HepG2 (cell line): ENCODE measurements at regions not wholly inside any gene's neighbourhood (a gene's known extent, or its start where the extent isn't known, plus 50 kb on each side); places are given as distances from the start of the nearest gene placed in this dataset.

Experiments used
- ATAC-seq: fragments of 200-7000 bp; cut with Tn5 transposase; 3 replicates; pipeline ENCODE4 v1.9.1; 2020; ENCODE audit warnings: mild to moderate bottlenecking, moderate library complexity
- BruUV-seq: library from RNA; stranded (reverse); fragments of 400-500 nt; replicated peaks from 2 replicates; lab custom pipeline; 2021; lab: Mats Ljungman, UMichigan
- CTCF ChIA-PET: fragments of 300-600 bp; formaldehyde crosslinking; extraction: SDS; loops from one replicate; lab custom pipeline; 2021; ENCODE audit warnings: low total read pairs, inconsistent platforms, low intra/inter-chr PET ratio; lab: Yijun Ruan, JAX
- POLR2A ChIA-PET: fragments of 350-600 bp; sonication (Branson Sonifier 250); formaldehyde crosslinking; loops from one replicate; lab custom pipeline; 2020; ENCODE audit warnings: antibody characterized with exemption, inconsistent platforms; lab: Yijun Ruan, JAX
- DNase-seq: peaks from one replicate; pipeline ENCODE4 v3.0.0-alpha.2; 2015; ENCODE audit warnings: low spot score
- FAIRE-seq: peaks from 3 replicates; lab custom pipeline; 2011; peaks lifted over from hg19 to GRCh38; lab: Jason Lieb, UNC
- H2AFZ ChIP-seq: one replicate; pipeline ENCODE4 v1.6.1; 2011; ENCODE audit warnings: low read length, inconsistent platforms
- H3K27ac ChIP-seq: fragments of 300-600 bp; 3 replicates; pipeline ENCODE4 v1.8.0; 2011; ENCODE audit warnings: mixed run types, mild to moderate bottlenecking, mixed read lengths, low read length, inconsistent platforms; ENCODE audit not compliant: insufficient read depth; ENCODE audit errors: extremely low read length
- H3K27me3 ChIP-seq, 2 experiments: fragments of 200-600 bp in 1 of 2; 2 replicates in 1 of 2; 3 replicates in 1 of 2; pipeline versions ENCODE4 v1.6.0 to v1.8.0; 2011; ENCODE audit warnings: low read length in 2 of 2, mild to moderate bottlenecking in 2 of 2, moderate library complexity in 2 of 2, inconsistent platforms in 1 of 2; ENCODE audit not compliant: insufficient read depth in 2 of 2, control insufficient read depth in 1 of 2
- H3K36me3 ChIP-seq, 2 experiments: fragments of 200-600 bp in 1 of 2; replicated peaks in 1 of 2; 2 replicates in 1 of 2; 3 replicates in 1 of 2; pipeline versions ENCODE4 v1.5.1 to v1.8.0; 2011; ENCODE audit warnings: low read length in 2 of 2, inconsistent platforms in 1 of 2; ENCODE audit not compliant: insufficient read depth in 2 of 2, control insufficient read depth in 1 of 2
- H3K4me1 ChIP-seq: 2 replicates; pipeline ENCODE4 v1.5.1; 2012; ENCODE audit warnings: low read length, inconsistent platforms; ENCODE audit not compliant: insufficient read depth
- H3K4me2 ChIP-seq: 2 replicates; pipeline ENCODE4 v1.6.0; 2011; ENCODE audit warnings: low read depth, low read length, inconsistent platforms
- H3K4me3 ChIP-seq, 3 experiments: fragments of 200-600 bp in 1 of 3; sonication (generic), shearing (Covaris generic) in 1 of 3; replicated peaks in 1 of 3; 2 replicates each; pipeline ENCODE4 v1.5.1; 2011 to 2016; ENCODE audit warnings: low read length in 3 of 3, inconsistent platforms in 2 of 3, low read depth in 2 of 3, mild to moderate bottlenecking in 2 of 3, control low read depth in 1 of 3, mixed read lengths in 1 of 3; ENCODE audit not compliant: insufficient read depth in 1 of 3
- H3K79me2 ChIP-seq: one replicate; pipeline ENCODE4 v1.6.1; 2011; ENCODE audit warnings: low read length, inconsistent platforms; ENCODE audit not compliant: insufficient read depth
- H3K9ac ChIP-seq: 2 replicates; pipeline ENCODE4 v1.6.0; 2011; ENCODE audit warnings: mild to moderate bottlenecking, low read depth, low read length, inconsistent platforms; ENCODE audit not compliant: insufficient read depth
- H3K9me3 ChIP-seq: 2 replicates; pipeline ENCODE4 v1.5.1; 2012; ENCODE audit warnings: mild to moderate bottlenecking, low read length
- H4K20me1 ChIP-seq: 2 replicates; pipeline ENCODE4 v1.6.0; 2011; ENCODE audit warnings: inconsistent platforms, mild to moderate bottlenecking, low read length, moderate library complexity; ENCODE audit not compliant: insufficient read depth
- KLF12 ChIP-seq: sonication (generic); formaldehyde crosslinking; IDR thresholded peaks from 2 replicates; pipeline ENCODE4 v1.4.0; 2020; ENCODE audit warnings: missing genetic modification reagents, borderline replicate concordance
- MBD4 ChIP-seq: IDR thresholded peaks from 2 replicates; pipeline ENCODE4 v1.6.1; 2012; ENCODE audit warnings: low read length, inconsistent platforms, borderline replicate concordance
- MEIS1 ChIP-seq: sonication (generic); formaldehyde crosslinking; IDR thresholded peaks from 2 replicates; pipeline ENCODE4 v1.9.0; 2021; ENCODE audit warnings: mild to moderate bottlenecking, missing genetic modification reagents, moderate library complexity, borderline replicate concordance
- SIN3A ChIP-seq: IDR thresholded peaks from 2 replicates; pipeline ENCODE4 v1.6.1; 2011; ENCODE audit warnings: low read depth, mild to moderate bottlenecking, control low read depth, low read length, borderline replicate concordance
- SP5 ChIP-seq: IDR thresholded peaks from 2 replicates; pipeline ENCODE4 v1.6.1; 2016; ENCODE audit warnings: low read depth, borderline replicate concordance
- ZNF44 ChIP-seq: sonication (generic); formaldehyde crosslinking; IDR thresholded peaks from 2 replicates; pipeline ENCODE4 v1.5.1; 2020; ENCODE audit warnings: mild to moderate bottlenecking, missing genetic modification reagents
- ZNF564 ChIP-seq: sonication (generic); formaldehyde crosslinking; IDR thresholded peaks from 2 replicates; pipeline ENCODE4 v1.8.1; 2023; ENCODE audit warnings: mild to moderate bottlenecking, missing genetic modification reagents
- ZNF773 ChIP-seq: sonication (generic); formaldehyde crosslinking; IDR thresholded peaks from 2 replicates; pipeline ENCODE4 v1.4.0; 2020; ENCODE audit warnings: missing genetic modification reagents, borderline replicate concordance
- WGBS: methylation state at CpG from one replicate; pipeline ENCODE4 v1.1.6; 2017; ENCODE audit warnings: low lambda C conversion rate; 5-methylcytosine and 5-hydroxymethylcytosine counted together
- in situ Hi-C: cut with HindIII; loops from 2 replicates; pipeline ENCODE4 v1.10.0; 2017; ENCODE audit warnings: low pct_unique_long_range_greater_than_20kb; ENCODE audit not compliant: extremely low pct_ligation_motif_present
- intact Hi-C: fragments of 100-400 bp; cut with micrococcal nuclease; formaldehyde crosslinking; loops from one replicate; pipeline ENCODE4 v1.10.0; 2022; ENCODE audit not compliant: unreplicated experiment
- TF ChIP-seq, protein P1 (sequence below): sonication (generic); formaldehyde crosslinking; IDR thresholded peaks from 2 replicates; pipeline ENCODE4 v1.4.0; 2020; ENCODE audit warnings: missing genetic modification reagents
- TF ChIP-seq, protein P2 (sequence below): sonication (generic); formaldehyde crosslinking; conservative IDR thresholded peaks from 2 replicates; pipeline ENCODE4 v1.4.0; 2020; ENCODE audit warnings: missing genetic modification reagents
- TF ChIP-seq, protein P3 (sequence below): sonication (generic); formaldehyde crosslinking; IDR thresholded peaks from 2 replicates; pipeline ENCODE4 v1.4.0; 2020; ENCODE audit warnings: missing genetic modification reagents, borderline replicate concordance
- TF ChIP-seq, protein P4 (sequence below): IDR thresholded peaks from 2 replicates; pipeline ENCODE4 v1.6.1; 2016; ENCODE audit warnings: mild to moderate bottlenecking
- TF ChIP-seq, protein P5 (sequence below): sonication (generic); formaldehyde crosslinking; IDR thresholded peaks from 2 replicates; pipeline ENCODE4; 2020; ENCODE audit warnings: missing genetic modification reagents, mild to moderate bottlenecking, borderline replicate concordance

DNA sequence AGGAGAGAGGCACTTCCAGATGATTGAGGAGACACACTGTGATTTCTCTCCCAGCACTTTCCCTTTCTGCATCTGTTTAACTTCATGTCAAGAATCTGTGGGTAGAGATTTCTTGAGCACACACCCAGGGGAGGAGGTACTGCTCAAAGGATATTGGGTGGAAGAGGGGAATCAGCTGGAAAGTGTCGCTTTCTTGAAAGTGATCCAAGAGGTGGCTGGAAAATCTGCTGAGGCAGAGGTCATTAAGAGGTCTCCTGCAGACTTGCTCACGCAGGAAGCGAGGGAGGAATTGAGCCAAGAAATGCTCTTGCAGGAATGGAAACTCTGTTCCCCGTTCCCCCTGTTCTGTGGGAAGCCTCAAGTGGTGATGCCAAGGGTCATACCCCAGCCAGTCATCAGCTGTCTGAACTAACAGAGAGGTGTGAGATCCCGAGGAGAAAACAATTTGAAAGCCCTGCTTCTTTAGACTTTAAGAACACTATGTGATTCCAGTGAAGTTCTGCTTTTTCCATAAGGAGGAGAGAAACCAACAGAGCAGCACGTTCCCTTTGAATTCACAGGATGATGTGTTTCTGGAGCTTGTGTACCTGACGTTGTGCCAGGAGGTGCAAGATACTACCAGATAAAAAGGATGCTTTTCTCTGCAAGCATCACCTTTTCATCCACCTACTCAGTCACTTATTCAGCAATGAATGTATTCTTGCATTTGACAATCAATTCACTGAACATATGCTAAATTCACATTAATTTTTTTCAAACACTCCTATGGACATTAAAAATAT is 163.4 kb upstream of the GPR12 start (continued):
- TF ChIP-seq, protein P1, sequence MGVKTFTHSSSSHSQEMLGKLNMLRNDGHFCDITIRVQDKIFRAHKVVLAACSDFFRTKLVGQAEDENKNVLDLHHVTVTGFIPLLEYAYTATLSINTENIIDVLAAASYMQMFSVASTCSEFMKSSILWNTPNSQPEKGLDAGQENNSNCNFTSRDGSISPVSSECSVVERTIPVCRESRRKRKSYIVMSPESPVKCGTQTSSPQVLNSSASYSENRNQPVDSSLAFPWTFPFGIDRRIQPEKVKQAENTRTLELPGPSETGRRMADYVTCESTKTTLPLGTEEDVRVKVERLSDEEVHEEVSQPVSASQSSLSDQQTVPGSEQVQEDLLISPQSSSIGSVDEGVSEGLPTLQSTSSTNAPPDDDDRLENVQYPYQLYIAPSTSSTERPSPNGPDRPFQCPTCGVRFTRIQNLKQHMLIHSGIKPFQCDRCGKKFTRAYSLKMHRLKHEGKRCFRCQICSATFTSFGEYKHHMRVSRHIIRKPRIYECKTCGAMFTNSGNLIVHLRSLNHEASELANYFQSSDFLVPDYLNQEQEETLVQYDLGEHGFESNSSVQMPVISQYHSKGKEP (CRISPR knock-in tag): no peak
- no peak for TF ChIP-seq KLF12 (CRISPR knock-in tag)
- no peak for TF ChIP-seq MEIS1 (CRISPR knock-in tag)
- TF ChIP-seq ZNF44: no peak

DNA sequence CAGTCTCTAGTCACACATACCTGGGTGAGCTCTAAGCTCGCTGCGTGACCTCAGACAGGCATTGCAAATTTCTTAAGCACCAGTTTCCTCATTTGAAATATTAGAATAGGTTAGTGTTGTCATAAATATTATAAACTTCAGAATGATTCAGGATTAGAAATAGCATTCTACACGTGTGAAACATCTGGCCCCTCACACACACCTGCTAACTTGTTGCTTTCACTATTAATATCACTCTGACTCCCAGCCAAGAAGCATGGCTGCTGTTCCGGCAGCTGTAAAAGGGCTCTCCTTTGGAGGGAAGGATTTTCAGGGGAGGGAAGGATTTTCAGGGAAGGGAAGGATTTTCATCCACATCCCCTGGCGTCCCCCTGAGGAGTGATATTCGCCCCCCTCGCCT is 161.3 kb upstream of the GPR12 start:
- Histone ChIP-seq H4K20me1 (no peaks in the 10 kb centered on the region), H3K36me3 (no peaks in the 10 kb centered on the region), H3K27me3 (peaks cover 5 to 62% of the 10 kb centered on the region in 2 experiments; a peak in 4 of 5 replicates), H3K9me3 (no peaks in the 10 kb centered on the region), H3K4me1 (no peaks in the 10 kb centered on the region), H2AFZ (no peak overlapping the region), H3K4me2 (no peak overlapping the region), H3K27ac (no peak overlapping the region), H3K79me2 (no peaks in the 10 kb centered on the region), H3K4me3 (no peak overlapping the region), H3K9ac (no peak overlapping the region)
- CTCF ChIA-PET: no interaction called here
- BruUV-seq: no TSS peak
- FAIRE-seq (no peak), ATAC-seq (no peak), DNase-seq (no peak)
- intact Hi-C loops (no loop called here), in situ Hi-C loops (no loop called here)
- POLR2A ChIA-PET: no interaction called here
- 16% methylated on average over 7 of the region's 7 CpGs for WGBS
- TF ChIP-seq, protein P2, sequence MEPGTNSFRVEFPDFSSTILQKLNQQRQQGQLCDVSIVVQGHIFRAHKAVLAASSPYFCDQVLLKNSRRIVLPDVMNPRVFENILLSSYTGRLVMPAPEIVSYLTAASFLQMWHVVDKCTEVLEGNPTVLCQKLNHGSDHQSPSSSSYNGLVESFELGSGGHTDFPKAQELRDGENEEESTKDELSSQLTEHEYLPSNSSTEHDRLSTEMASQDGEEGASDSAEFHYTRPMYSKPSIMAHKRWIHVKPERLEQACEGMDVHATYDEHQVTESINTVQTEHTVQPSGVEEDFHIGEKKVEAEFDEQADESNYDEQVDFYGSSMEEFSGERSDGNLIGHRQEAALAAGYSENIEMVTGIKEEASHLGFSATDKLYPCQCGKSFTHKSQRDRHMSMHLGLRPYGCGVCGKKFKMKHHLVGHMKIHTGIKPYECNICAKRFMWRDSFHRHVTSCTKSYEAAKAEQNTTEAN (CRISPR knock-in tag): no peak
- TF ChIP-seq ZNF773: no peak
- TF ChIP-seq, protein P3, sequence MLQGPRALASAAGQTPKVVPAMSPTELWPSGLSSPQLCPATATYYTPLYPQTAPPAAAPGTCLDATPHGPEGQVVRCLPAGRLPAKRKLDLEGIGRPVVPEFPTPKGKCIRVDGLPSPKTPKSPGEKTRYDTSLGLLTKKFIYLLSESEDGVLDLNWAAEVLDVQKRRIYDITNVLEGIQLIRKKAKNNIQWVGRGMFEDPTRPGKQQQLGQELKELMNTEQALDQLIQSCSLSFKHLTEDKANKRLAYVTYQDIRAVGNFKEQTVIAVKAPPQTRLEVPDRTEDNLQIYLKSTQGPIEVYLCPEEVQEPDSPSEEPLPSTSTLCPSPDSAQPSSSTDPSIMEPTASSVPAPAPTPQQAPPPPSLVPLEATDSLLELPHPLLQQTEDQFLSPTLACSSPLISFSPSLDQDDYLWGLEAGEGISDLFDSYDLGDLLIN (CRISPR knock-in tag): no peak
- TF ChIP-seq, protein P4, sequence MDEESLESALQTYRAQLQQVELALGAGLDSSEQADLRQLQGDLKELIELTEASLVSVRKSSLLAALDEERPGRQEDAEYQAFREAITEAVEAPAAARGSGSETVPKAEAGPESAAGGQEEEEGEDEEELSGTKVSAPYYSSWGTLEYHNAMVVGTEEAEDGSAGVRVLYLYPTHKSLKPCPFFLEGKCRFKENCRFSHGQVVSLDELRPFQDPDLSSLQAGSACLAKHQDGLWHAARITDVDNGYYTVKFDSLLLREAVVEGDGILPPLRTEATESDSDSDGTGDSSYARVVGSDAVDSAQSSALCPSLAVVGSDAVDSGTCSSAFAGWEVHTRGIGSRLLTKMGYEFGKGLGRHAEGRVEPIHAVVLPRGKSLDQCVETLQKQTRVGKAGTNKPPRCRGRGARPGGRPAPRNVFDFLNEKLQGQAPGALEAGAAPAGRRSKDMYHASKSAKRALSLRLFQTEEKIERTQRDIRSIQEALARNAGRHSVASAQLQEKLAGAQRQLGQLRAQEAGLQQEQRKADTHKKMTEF: no peak
- no peak for TF ChIP-seq ZNF564 (CRISPR knock-in tag)
- no peak for TF ChIP-seq SP5
- TF ChIP-seq, protein P5, sequence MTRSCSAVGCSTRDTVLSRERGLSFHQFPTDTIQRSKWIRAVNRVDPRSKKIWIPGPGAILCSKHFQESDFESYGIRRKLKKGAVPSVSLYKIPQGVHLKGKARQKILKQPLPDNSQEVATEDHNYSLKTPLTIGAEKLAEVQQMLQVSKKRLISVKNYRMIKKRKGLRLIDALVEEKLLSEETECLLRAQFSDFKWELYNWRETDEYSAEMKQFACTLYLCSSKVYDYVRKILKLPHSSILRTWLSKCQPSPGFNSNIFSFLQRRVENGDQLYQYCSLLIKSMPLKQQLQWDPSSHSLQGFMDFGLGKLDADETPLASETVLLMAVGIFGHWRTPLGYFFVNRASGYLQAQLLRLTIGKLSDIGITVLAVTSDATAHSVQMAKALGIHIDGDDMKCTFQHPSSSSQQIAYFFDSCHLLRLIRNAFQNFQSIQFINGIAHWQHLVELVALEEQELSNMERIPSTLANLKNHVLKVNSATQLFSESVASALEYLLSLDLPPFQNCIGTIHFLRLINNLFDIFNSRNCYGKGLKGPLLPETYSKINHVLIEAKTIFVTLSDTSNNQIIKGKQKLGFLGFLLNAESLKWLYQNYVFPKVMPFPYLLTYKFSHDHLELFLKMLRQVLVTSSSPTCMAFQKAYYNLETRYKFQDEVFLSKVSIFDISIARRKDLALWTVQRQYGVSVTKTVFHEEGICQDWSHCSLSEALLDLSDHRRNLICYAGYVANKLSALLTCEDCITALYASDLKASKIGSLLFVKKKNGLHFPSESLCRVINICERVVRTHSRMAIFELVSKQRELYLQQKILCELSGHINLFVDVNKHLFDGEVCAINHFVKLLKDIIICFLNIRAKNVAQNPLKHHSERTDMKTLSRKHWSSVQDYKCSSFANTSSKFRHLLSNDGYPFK: no peak
- TF ChIP-seq SIN3A: no peak
- no peak for TF ChIP-seq MBD4
